Muscle layer of duodenum (tissue), 2 donors: ENCODE measurements at regions not wholly inside any gene's neighbourhood (a gene's known extent, or its start where the extent isn't known, plus 50 kb on each side); places are given as distances from the start of the nearest gene placed in this dataset.
"Not testable (repeated sequence)": the region's sequence is repeated elsewhere in the genome, so short reads cannot be mapped to it uniquely, and the experiment has no call there.

Source experiments
- H3K27ac ChIP-seq: one replicate; pipeline ENCODE4 v1.7.0; 2013; ENCODE audit warnings: mild to moderate bottlenecking, low read length
- H3K27me3 ChIP-seq: one replicate; pipeline ENCODE4 v1.7.0; 2013; ENCODE audit warnings: low read depth, mild to moderate bottlenecking, control low read depth, low read length
- H3K36me3 ChIP-seq, 2 donors: one replicate each; pipeline ENCODE4 v1.7.0; 2013; ENCODE audit warnings: low read length in 2 of 2, control low read depth in 1 of 2, mild to moderate bottlenecking in 1 of 2; ENCODE audit not compliant: insufficient read depth in 2 of 2, control insufficient read depth in 1 of 2
- H3K4me1 ChIP-seq, 2 donors: one replicate each; pipeline ENCODE4 v1.7.0; 2013; ENCODE audit warnings: low read length in 2 of 2, mild to moderate bottlenecking in 2 of 2, control low read depth in 1 of 2, moderate library complexity in 1 of 2; ENCODE audit not compliant: insufficient read depth in 2 of 2, control insufficient read depth in 1 of 2
- H3K4me3 ChIP-seq, 2 donors: one replicate each; pipeline ENCODE4 v1.7.0; 2013; ENCODE audit warnings: low read length in 2 of 2, low read depth in 1 of 2, mild to moderate bottlenecking in 1 of 2
- H3K9me3 ChIP-seq, 2 donors: one replicate each; pipeline ENCODE4 v1.7.0; 2013; ENCODE audit warnings: low read length in 2 of 2, control low read depth in 1 of 2, mild to moderate bottlenecking in 1 of 2; ENCODE audit not compliant: control insufficient read depth in 1 of 2
- donor health status: healthy.

- Histone ChIP-seq H3K4me1 (no peaks in the 10 kb centered on the region), H3K27ac (no peak overlapping the region), H3K36me3 (no peaks in the 10 kb centered on the region), H3K4me3 (no peak overlapping the region), H3K27me3 (no peaks in the 10 kb centered on the region), H3K9me3 (no peaks in the 10 kb centered on the region)
Measured at GRCh38 chr6:10141746-10142443, 273.0 kb downstream of the TFAP2A start.

DNA sequence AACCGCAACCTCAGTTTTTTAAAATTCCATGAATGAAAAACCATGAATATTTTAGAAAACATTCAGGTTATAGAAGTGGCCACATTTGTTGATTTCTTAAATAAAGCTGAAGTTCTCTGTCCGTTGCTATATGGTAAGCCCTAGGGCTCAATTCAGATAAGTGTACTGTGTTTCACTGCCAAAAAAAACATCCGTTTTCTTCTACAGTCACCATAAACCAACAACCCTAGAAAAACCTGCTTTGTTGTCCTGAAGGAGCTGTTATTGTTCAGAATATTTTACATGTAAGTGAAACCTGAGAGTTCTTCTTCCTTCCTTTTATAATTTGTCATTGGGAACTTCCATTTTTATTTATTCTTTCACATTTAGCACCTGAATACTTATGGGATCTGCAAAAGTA lies 274.1 kb downstream of the TFAP2A start:
- Histone ChIP-seq H3K9me3 (no peaks in the 10 kb centered on the region), H3K4me3 (no peak overlapping the region), H3K27me3 (no peaks in the 10 kb centered on the region), H3K4me1 (no peaks in the 10 kb centered on the region), H3K27ac (no peak overlapping the region), H3K36me3 (no peaks in the 10 kb centered on the region)

DNA sequence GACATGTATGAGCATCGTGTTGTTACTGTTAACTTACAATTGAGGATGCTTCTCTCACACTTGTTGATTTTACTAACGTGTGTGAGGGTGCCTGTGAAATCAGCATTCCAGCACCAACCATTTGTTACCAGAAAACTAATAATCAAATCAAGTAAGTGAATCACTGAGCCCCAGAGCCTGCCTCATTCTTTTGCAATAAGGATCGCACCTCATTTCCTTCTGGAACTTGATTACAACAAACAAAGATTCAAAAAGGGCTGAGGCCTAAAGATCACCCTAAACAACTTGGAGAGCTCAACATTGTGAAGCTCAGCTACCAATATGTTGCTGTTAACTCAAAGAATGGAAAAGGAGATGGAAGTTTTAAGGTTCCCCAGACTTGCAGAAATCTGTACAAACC lies 274.7 kb downstream of the TFAP2A start:
- Histone ChIP-seq H3K4me3 (no peak overlapping the region), H3K36me3 (no peaks in the 10 kb centered on the region), H3K4me1 (no peaks in the 10 kb centered on the region), H3K27ac (no peak overlapping the region), H3K27me3 (no peaks in the 10 kb centered on the region), H3K9me3 (no peaks in the 10 kb centered on the region)

DNA sequence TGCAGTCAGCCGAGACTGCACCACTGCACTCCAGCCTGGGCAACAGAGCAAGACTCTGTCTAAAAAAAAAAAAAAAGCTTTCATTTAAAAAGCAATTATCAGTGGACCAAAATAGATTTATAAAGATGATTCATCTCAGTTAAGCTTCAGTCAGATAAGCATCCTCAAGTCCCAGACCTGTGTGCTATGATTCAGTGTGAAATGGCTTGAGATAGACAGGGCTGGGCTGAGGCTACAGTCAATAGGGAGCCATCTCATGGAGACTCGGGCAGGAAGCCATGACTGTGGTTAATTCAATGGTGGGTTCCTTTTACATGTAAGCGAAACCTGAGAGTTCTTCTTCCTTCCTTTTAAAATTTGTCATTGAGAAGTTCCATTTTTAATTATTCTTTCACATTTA lies 276.0 kb downstream of the TFAP2A start:
- no peaks in the 10 kb centered on the region for H3K36me3 ChIP-seq

GRCh38 chr6:10136636-10137035 lies 278.2 kb downstream of the TFAP2A start:
- Histone ChIP-seq H3K4me3 (no peak overlapping the region), H3K9me3 (no peaks in the 10 kb centered on the region), H3K27me3 (no peaks in the 10 kb centered on the region), H3K27ac (no peak overlapping the region), H3K36me3 (no peaks in the 10 kb centered on the region), H3K4me1 (no peaks in the 10 kb centered on the region)

More for the DNA sequence above, 276.0 kb downstream of the TFAP2A start:
- no peak overlapping the region for H3K4me3 ChIP-seq
- H3K27ac ChIP-seq: no peak overlapping the region
- H3K9me3 ChIP-seq: no peaks in the 10 kb centered on the region
- H3K27me3 ChIP-seq: no peaks in the 10 kb centered on the region
- no peaks in the 10 kb centered on the region for H3K4me1 ChIP-seq

GRCh38 chr6:10134185-10134584 lies 280.7 kb downstream of the TFAP2A start:
- not testable (repeated sequence) for H3K9me3 ChIP-seq, H3K27me3 ChIP-seq, H3K4me3 ChIP-seq, H3K27ac ChIP-seq, H3K36me3 ChIP-seq, H3K4me1 ChIP-seq

- Histone ChIP-seq H3K4me3 (no peak overlapping the region), H3K27me3 (no peaks in the 10 kb centered on the region), H3K36me3 (no peaks in the 10 kb centered on the region), H3K9me3 (no peaks in the 10 kb centered on the region), H3K4me1 (no peaks in the 10 kb centered on the region), H3K27ac (no peak overlapping the region)
Measured at GRCh38 chr6:10128721-10129120, 286.2 kb downstream of the TFAP2A start.

GRCh38 chr6:10122164-10122563 lies 292.7 kb downstream of the TFAP2A start:
- H3K36me3 ChIP-seq: no peaks in the 10 kb centered on the region
- no peaks in the 10 kb centered on the region for H3K4me1 ChIP-seq
- H3K4me3 ChIP-seq: no peak overlapping the region
- H3K9me3 ChIP-seq: no peaks in the 10 kb centered on the region
- no peaks in the 10 kb centered on the region for H3K27me3 ChIP-seq
- H3K27ac ChIP-seq: no peak overlapping the region

GRCh38 chr6:10112871-10113549 lies 301.9 kb downstream of the TFAP2A start:
- H3K36me3 ChIP-seq: no peaks in the 10 kb centered on the region
- no peak overlapping the region for H3K4me3 ChIP-seq
- H3K9me3 ChIP-seq: no peaks in the 10 kb centered on the region
- no peaks in the 10 kb centered on the region for H3K4me1 ChIP-seq
- no peaks in the 10 kb centered on the region for H3K27me3 ChIP-seq
- no peak overlapping the region for H3K27ac ChIP-seq

- Histone ChIP-seq H3K27me3 (no peaks in the 10 kb centered on the region), H3K36me3 (no peaks in the 10 kb centered on the region), H3K4me1 (no peaks in the 10 kb centered on the region), H3K27ac (no peak overlapping the region), H3K4me3 (no peak overlapping the region), H3K9me3 (no peaks in the 10 kb centered on the region)
Measured at GRCh38 chr6:10111975-10112374, 302.9 kb downstream of the TFAP2A start.

DNA sequence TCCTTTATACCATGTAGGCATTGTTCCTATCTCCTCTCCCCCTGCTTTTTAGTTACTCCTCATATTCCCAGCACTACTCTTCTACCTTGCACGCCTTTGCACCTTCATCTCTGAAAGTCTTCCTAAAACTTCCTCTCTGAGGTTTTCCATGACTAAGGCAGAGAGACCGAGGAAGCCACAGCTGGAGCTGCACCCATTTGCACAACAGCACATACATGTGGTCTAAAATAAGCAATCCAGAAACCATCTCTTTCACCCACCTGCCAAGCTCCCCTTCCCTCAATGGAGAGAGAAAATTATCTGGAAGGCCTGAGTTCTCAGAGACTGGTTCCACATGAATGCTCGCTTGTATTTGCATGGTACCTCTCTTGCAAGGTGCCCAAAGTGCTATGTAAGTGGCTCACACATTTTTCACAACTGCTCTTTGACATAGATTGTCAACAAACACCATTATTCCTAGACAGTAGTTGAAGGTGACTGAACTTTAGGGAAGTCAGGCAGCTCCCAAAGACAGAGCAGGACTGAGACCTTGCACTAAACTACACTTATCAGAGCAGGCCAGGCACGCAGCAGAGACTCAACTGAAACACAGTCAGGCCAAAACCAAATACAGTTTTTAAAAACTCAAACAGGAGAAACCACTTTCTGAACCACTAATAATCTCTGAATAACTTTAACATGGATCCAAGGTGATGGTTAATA lies 313.2 kb downstream of the TFAP2A start:
- Histone ChIP-seq H3K4me1 (no peaks in the 10 kb centered on the region), H3K27ac (no peak overlapping the region), H3K4me3 (no peak overlapping the region), H3K27me3 (no peaks in the 10 kb centered on the region), H3K9me3 (no peaks in the 10 kb centered on the region), H3K36me3 (no peaks in the 10 kb centered on the region)
